GM12875 (cell line): ENCODE measurements at regions not wholly inside any gene's neighbourhood (a gene's known extent, or its start where the extent isn't known, plus 50 kb on each side); places are given as distances from the start of the nearest gene placed in this dataset.

Experiments
- H3K4me3 ChIP-seq: one replicate; pipeline ENCODE4 v1.5.1; 2011; ENCODE audit warnings: low read depth, low read length, control low read depth
- TF ChIP-seq, protein P1 (sequence below): IDR thresholded peaks from 2 replicates; pipeline ENCODE4 v1.5.1; 2011; ENCODE audit warnings: low read depth, mild to moderate bottlenecking, control low read depth, inconsistent platforms, low read length, moderate library complexity, borderline replicate concordance; ENCODE audit not compliant: insufficient read depth

GRCh38 chr7:53087274-53087673, 51.8 kb downstream of the POM121L12 start:
- TF ChIP-seq, protein P1, sequence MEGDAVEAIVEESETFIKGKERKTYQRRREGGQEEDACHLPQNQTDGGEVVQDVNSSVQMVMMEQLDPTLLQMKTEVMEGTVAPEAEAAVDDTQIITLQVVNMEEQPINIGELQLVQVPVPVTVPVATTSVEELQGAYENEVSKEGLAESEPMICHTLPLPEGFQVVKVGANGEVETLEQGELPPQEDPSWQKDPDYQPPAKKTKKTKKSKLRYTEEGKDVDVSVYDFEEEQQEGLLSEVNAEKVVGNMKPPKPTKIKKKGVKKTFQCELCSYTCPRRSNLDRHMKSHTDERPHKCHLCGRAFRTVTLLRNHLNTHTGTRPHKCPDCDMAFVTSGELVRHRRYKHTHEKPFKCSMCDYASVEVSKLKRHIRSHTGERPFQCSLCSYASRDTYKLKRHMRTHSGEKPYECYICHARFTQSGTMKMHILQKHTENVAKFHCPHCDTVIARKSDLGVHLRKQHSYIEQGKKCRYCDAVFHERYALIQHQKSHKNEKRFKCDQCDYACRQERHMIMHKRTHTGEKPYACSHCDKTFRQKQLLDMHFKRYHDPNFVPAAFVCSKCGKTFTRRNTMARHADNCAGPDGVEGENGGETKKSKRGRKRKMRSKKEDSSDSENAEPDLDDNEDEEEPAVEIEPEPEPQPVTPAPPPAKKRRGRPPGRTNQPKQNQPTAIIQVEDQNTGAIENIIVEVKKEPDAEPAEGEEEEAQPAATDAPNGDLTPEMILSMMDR, result no peak
- no peak overlapping the region for H3K4me3 ChIP-seq

DNA sequence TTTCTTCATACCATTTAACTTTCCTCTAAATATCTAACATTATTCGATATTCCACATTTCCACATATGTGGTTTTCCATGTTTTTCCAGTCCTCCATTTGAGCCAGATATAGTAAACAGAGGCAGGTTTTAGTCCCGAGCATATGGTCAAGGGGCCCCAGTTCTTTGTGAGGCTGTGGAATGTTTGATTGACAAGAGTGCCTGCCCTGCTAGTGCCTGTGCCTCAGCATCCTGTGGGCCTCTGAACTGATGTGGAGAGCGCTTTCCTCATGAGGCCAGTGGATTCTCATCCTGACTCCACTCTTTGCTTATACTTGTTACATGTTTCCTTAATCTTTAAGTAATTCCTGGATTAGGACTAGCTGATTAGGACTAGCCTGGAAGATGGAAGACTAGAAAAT, 58.8 kb downstream of the POM121L12 start:
- no peak overlapping the region for H3K4me3 ChIP-seq
- TF ChIP-seq, protein P1, result no peak

DNA sequence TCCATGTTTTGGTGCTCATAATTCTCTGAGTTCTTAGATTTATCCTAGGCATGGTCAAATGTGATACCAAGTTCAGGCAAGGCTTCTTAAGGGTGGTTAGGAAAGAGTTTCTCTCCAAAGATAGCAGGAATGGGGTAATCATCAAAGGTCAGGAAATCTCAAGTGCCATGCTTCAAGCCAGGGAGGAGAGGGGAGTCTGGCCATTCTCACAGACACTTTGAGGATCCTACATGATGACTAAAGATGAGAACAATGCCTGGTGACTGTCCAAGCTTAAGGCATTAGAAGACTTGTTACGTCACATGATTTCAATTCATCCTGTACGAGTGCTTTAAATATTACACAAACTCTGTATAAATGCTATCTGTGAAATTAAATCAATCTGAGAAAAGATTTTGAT, 59.4 kb downstream of the POM121L12 start:
- TF ChIP-seq, protein P1, result no peak
- H3K4me3 ChIP-seq, result no peak overlapping the region

GRCh38 chr7:53095731-53096501, 60.5 kb downstream of the POM121L12 start:
- TF ChIP-seq, protein P1, result no peak

DNA sequence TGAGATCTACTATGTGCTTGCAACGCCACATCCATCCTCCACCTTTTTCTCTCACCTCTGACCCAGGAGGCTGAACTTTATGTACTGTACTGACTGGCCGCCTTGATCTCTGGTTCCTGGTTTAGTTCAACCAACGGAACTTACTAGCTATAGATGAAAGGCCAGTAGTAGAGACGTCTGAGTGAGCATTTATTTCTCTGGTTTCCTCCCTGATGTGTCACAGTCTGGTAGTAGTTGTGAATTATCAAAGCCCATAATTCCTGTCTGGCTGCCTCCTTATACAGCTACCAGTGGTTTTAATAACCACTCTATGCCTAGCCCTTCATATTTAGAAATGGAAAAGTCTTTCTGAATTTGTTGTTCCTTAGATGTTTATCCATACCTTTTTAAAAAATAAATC, 64.7 kb downstream of the POM121L12 start:
- no peak overlapping the region for H3K4me3 ChIP-seq
- TF ChIP-seq, protein P1, result no peak

More at GRCh38 chr7:53095731-53096501, 60.5 kb downstream of the POM121L12 start:
- H3K4me3 ChIP-seq, result no peak overlapping the region

DNA sequence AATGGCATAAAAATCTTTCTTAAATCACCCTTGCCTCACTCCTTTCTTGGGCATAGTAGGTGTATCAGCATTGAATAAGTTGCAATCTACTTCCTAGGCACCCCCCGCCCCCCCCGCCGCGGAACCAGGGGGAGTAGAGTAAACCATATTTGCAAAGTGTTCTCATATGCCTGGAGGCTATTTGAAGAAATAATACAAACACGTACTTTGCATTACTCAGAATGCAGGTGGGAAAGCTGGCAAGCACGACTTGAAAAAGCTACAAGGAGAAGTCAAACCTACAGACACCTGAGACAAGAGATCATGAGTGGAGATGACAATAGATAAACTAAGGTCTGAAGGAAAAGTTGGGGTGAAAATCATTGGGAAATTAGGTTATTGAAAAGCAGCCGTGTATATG, 65.6 kb downstream of the POM121L12 start:
- TF ChIP-seq, protein P1, result no peak
- H3K4me3 ChIP-seq, result no peak overlapping the region

- TF ChIP-seq, protein P1, result no peak
- H3K4me3 ChIP-seq, result no peak overlapping the region
These were observed 75.0 kb downstream of the POM121L12 start for GRCh38 chr7:53110425-53110824.
